Activated CD4-positive, alpha-beta T cell treated with anti-CD3 and anti-CD28 coated beads, Interleukin-2, amount 50 U/mL, for 24 hours (primary cell): ENCODE measurements at regions not wholly inside any gene's neighbourhood (a gene's known extent, or its start where the extent isn't known, plus 50 kb on each side); places are given as distances from the start of the nearest gene placed in this dataset.

Source experiments
- DNase-seq, 2 donors: peaks; one replicate each; pipeline ENCODE4 v3.0.0-alpha.2; 2020; ENCODE audit warnings: low read depth in 1 of 2, low spot score in 1 of 2

DNA sequence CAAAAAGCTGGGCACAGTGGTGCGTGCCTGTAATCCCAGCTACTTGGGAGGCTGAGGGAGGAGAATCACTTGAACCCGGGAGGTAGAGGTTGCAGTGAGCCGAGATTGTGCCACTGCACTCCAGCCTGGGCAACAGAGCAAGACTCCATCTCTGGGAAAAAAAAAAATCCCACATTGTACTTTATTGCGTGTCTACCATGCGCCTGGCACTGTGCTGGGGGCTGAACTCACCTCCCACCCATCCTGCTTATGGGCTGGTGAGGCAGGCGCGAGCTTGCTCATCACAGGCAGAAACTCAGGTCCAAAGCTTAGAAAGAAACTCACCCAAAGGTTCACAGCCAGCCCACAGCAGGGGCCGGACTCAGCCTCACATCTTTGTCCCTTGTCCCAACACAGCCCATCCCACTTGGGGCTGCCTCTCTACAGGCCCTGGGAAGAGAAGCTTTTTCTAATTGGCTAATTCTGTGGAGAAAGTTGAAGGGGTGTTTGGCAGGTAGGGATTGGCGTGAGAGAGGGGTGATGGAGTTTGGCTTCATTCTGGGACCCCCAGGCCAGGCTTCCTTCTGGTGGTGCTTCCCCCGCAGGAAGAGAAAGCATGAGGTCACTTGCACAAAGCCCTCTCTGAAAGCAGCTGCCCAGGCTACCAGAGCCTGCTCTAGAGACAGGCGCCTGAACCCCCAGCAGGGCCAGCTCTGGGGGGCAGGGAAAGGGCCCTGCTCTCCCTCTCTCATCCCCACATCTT is 122.6 kb upstream of the SMAD3 start:
- DNase-seq, result no peak

GRCh38 chr15:66943456-66944095 is 121.8 kb upstream of the SMAD3 start:
- no peak for DNase-seq

DNA sequence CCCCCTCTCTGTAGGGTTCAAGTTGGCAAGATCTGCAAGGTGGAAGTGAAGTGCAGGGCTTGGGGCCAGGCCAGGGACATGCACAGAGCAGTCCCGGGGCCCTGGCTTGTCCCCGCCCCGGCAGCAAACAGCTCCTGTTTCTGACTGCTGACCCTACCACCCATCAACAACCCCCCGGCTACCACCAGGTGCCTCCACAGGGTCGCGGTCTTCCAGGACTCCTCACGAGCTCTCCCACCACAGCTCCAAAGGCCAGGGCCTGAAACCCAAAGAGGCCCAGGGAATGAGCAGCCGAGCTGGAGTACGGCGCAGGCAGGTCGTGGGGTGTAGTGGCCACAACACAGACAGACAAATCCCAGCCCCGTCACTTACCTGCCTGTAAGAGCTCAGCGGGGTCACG is 121.3 kb upstream of the SMAD3 start:
- DNase-seq, result no peak

DNA sequence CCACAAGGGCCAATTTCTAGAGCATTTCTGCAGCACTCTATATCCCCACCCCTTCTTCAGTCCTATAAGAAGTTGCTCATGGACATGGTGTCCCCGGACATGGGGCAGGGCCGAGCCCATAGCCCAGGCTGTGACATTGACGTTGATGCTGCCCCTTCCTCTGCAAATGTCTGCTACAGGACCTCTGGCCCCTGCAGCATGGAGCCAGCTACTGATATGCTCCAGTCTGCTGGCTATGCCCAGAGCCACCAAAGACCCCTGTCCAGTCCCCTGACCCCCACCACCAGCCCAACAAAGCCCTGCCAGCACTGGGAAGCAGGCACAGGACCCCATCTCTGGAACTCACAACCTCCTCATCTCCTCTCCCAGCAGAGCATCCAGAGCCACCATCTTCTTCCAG is 120.1 kb upstream of the SMAD3 start:
- DNase-seq, result no peak

- DNase-seq, result no peak
These were observed 119.6 kb upstream of the SMAD3 start for GRCh38 chr15:66945842-66946241.

- peak; percentile 63 to 77 for DNase-seq
These were observed 118.7 kb upstream of the SMAD3 start for GRCh38 chr15:66946578-66947164.

DNA sequence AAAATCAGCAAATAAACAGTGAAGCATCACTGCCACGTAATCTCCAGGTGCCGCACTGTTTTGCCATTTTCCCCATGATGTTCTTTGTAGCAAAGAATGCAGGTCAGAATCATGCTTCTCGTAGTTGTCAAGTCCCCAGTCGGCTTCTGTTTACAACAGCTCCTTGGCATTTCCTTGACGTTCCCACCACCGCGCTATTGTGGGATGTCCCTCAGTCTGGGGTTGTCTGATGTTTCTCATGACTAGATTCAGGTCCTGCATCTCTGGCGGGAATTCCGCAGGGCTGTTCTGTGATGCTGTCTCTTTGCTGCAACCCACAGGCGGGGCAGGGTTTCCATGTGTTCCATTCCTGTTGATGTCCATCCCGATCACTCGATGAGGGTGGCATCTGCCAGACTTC is 117.9 kb upstream of the SMAD3 start:
- DNase-seq, result no peak

DNA sequence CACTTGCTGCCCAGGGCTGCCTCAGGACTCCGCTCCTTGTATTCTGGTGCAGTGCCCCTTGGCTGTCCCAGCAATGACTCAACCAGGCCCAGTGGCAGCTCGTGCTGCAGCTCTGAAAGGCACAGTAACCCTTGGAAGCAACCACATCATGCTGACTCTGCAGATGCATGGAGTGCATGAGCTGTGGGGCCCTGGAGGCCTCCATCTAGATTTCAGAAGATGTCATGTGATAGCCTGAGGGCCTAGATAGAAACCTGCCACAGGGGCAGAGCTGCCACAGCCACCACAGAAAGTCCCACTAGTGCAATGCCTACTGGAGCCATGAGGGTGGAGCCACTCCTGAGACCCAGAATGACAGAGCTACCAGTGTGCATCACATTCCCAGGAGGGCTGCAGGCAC is 117.1 kb upstream of the SMAD3 start:
- DNase-seq, result no peak

GRCh38 chr15:66950114-66950513 is 115.3 kb upstream of the SMAD3 start:
- no peak for DNase-seq

DNA sequence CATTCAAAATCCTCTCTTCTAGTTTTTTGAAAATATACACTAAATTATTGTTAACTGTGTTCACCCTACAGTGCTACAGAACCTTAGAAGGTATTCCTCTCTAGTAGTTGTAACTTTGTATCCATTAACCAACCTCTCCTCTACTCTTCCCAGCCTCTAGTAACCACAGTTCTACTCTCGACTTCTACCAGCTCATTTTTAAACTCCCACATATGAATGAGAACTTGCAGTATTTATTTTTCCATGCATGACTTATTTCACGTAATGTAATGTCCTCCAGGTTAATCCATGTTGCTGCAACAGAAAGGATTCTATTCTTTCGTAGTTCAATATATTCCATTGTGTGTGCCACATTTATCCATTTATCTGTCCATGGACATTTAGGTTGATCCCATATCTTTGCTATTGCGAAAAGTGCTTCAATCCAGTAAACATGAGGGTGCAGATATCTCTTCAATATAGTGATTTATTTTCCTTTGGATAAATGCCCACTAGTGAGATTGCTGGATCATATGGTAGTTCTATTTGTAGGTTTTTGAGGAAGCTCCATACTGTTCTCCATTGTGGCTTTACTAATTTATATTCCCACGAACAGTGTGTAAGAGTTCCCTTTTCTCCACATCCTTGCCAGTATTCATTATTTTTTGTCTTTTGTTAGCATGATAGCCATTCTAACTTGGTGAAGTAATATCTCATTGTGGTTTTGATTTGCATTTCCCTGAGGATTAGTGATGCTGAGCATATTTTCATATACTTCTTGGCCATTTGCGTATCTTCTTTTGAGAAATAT is 113.7 kb upstream of the SMAD3 start:
- DNase-seq, result no peak

GRCh38 chr15:66952756-66953522 is 112.5 kb upstream of the SMAD3 start:
- no peak for DNase-seq

DNA sequence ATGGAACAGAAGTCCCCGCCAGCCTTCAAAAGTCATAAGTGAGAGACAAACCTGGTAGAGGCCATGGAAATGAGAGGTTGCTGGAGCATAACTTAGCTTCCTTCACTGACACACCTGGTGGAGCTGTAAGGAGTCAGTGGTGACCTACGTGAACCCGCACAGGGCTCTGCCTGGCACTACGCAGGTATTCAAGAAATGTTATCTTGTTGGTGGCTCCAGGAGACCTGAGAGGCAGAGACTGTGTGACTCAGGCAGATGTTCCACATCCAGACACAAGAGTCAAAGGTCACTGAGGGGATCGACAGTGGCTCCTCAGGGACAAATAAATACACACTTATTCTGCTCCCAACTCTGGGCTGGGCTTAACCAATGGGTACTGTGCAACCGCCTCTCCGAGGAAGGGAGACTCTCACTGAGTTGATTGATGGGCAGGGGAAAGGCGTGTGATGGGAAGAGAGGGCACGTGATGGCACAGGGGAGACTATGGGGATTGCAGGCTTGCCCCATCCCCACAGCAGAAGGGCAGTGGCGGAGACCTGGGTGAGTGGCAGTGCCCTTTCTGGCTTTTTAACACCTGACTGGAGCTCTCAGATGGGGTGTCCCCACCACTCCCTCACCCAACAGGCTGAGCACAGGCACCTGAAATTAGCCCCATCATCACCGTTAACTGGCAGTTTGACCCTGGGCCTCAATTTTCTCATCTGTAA is 111.7 kb upstream of the SMAD3 start:
- no peak for DNase-seq

- DNase-seq, result no peak
These were observed 110.8 kb upstream of the SMAD3 start for GRCh38 chr15:66954601-66955000.

- no peak for DNase-seq
These were observed 110.3 kb upstream of the SMAD3 start for GRCh38 chr15:66955001-66955516.

DNA sequence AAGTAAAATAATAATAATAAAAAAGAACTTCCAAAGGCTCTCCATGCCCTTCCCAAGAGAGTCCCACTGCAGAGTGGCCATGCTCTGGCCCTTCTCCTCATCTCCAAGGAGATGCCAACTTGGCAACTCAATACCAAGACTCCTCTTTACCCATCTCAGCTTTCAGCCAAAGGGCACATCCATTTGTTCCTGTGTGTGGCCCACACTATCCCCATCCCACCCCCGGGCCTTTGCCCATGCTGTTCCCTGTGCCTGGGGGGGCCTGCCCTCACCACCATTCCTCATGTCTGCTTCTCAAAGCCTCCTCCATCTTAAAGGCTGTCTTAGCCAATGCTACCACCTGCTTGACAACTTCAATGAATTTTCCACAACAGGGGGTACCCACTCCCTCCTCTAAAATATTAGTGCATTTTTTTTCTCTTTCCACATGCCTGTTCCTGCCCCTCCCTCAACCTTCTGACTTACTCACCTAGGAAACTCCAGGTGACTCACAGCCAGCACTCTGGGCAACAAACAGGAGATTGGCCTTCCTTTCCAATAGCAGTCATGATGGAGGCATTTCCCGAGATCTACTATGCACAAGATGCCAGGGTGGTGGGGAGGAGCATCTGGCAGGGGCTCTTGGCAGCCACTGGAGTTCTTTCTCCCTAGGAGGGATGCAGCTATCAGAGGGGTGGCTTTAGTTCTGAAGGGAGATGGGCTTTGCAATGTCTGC is 109.4 kb upstream of the SMAD3 start:
- no peak for DNase-seq

- no peak for DNase-seq
These were observed 108.6 kb upstream of the SMAD3 start for GRCh38 chr15:66956672-66957430.

GRCh38 chr15:66957431-66957720 is 108.0 kb upstream of the SMAD3 start:
- no peak for DNase-seq

GRCh38 chr15:66959066-66959465 is 106.3 kb upstream of the SMAD3 start:
- DNase-seq, result no peak

DNA sequence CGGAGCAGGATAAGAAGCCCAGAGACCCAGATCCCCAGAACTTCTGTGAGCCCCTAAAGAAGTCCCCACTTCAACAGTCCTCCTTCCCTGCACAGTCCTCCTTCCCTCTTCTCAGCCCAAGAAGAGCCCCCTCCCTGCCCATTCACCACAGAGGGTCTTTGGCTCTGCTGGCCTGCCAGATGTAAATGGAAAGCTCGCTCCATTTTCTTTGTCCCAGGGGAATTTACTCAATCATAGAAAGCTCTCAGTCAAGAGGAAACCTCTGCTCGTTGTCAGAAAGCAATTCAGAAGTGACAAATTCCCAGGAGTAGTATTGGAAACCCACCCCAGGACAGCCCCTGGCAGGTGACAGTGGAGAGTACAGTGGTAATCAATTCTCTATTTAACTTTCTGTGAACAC is 105.5 kb upstream of the SMAD3 start:
- DNase-seq, result no peak
